HG03097 (cell line): ENCODE measurements at regions not wholly inside any gene's neighbourhood (a gene's known extent, or its start where the extent isn't known, plus 50 kb on each side); places are given as distances from the start of the nearest gene placed in this dataset.
"Not testable (repeated sequence)": the region's sequence is repeated elsewhere in the genome, so short reads cannot be mapped to it uniquely, and the experiment has no call there.

Experiments
- ATAC-seq: cut with Tn5 transposase; IDR thresholded peaks from one replicate; pipeline ENCODE4 v1.9.1; 2021; ENCODE audit not compliant: unreplicated experiment, low FRiP score

DNA sequence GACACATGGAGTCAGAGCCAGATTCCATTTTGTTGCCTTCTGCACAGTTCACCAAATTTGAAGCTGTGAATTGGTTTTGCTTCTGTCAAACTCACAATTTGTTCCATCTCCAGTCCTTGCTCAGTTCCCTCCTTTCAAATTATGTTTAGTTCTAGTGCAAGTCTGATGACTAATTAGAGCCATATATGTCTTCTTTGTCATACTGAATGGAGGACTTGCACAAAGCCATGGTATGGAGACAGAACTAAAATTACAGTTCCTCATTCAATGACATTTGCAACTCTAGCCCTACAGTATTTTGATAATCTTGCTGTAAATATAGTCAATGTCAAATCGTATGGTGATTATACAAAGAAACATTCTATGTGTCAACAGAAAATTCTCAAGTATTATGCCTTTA, 936.9 kb upstream of the CELF4 start:
- no peak for ATAC-seq

DNA sequence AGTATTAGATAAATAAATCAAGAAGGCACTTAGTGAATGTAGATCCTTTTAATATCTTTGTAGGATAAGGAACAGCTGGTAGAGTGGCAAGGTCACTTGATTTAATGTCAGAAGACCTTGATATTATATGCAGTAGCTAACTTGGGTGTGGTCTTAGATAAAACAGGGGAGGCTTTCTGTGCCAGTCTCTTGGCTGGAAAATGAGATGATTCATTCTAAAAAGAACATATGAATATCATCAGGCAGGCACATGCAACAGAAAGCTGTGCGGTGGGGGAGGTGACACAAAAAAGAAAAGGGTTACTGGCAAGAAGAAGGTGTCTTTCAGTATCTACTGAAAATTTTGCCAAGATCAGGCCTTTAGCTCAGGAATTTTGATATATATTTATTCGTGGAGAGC, 931.7 kb upstream of the CELF4 start:
- no peak for ATAC-seq

DNA sequence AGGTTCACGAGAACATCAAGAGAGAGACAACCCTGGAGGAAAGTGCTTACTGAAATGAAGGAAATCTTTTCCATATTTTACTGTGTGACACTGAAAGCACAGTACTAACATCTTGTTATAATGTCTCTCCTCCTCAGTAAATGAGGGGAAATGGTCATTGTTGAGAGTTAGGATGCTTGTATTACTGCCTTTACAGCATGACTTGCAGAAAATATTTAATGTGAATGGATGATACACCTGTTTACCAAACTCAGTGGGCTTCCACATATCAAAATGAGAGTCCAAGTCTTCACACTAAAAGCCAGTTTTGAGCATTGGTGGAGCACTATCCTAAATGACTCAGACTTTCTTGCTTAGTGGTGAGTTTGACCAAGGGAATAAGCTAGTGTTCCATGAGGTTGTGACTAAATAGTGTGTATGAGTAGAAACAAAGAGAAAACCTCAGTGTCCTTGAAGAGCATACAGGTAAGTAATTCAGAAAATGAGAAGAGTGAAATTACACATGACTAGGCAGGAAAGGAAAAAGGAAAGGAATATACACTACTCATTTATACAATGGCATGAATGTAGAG, 930.7 kb upstream of the CELF4 start:
- no peak for ATAC-seq

DNA sequence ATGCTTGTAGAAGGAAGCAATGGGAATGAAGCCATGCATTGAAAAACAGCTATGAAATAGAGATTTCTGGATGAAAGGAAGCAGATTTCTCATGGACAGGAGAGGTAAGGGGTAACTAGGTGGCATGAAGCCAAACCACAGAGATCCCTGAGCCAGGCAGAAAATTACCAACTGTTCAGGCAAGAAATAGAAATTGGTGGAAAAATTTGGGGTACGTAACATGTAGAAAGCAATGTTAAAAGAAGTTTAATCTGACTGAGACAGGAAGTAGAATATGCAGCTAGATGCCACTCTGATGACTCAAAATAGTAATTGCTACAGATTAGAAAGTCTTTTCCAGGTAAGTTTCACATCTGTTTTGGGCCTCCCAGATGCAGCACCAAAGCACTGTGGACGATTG, 928.5 kb upstream of the CELF4 start:
- ATAC-seq: no peak

DNA sequence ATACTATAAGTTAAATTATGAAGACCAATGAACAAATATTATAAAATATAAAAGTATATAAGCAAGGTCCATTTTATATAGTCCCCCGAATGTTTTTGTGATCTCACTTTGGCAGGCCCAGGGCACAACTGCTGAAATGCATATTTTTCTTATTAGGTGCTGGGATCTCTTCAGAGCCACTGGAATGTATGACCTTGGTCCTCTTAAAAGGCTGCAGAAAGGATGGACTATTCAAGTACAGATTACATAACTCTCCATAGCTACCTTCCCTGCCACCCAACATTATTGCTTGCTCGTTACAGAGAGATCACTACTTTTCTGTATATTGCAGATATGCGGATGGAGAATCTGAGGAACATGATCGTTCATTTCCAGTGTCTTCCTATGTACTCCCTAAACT, 925.6 kb upstream of the CELF4 start:
- no peak for ATAC-seq

DNA sequence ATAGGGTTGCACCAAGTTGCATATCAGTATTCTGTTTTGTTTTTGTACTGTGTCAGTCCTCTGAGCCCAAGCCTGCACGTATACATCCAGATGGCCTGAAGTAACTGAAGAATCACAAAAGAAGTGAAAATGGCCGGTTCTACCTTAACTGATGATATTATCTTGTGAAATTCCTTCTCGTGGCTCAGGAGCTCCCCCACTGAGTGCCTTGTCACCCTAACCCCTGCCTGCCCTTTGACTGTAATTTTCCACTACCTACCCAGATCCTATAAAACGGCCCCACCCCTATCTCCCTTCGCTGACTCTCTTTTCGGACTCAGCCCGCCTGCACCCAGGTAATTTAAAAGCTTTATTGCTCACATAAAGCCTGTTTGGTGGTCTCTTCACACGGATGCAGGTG, 924.1 kb upstream of the CELF4 start:
- not testable (repeated sequence) for ATAC-seq

DNA sequence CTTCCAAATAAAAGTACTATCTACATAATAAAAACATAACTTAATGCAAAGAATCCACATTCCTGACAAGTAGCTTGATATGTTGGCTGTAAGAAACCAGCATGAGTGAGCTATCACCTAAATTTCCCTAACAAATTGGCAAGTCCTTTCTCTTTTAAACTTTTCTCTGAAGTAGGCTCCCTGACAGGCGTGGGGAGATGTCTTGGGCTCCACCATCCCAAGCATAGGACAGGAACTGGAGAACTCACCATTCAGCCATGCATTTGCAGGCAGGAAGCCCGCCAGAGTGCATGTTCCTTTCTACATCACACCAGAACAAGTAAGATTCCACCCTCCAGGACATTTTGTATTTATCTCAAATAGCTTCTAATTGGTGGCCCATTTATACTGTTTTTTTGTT, 921.9 kb upstream of the CELF4 start:
- no peak for ATAC-seq

DNA sequence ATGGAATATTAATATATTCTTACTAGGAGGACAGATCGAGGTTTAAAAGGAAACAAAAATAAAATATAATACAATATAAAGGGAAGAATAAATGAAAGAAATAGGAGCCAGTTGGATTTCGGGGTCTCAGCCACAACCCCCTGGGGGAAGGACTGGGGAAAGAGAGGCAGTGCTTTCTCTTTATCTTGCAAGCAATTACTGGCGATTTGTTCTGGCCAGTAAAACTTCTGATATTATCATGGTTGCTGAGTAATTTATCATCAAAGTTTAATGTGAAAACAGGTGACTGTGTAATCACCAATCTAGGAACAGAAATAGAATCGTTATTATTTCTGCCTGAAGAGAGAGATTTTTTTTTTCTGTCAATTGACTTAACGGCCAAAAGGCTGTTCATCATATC, 917.7 kb upstream of the CELF4 start:
- no peak for ATAC-seq

DNA sequence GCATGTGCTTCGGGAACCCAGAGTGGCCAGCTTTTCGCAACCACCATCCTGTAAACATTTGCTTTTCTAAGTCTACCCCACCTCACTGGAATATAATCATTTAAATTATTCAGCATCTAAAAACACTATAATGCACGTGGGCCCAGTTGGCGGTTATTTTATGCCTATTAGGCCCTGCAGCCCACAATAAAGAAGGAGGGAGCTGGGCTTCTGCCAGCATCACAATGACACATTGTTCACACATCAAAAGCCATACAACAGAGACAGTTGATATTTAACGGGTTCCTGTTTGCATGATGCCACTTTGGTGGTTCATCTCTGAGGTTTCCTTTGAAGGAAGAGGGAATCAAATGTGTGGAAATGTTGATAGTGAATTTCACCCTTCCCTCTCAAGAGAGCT, 916.0 kb upstream of the CELF4 start:
- no peak for ATAC-seq

DNA sequence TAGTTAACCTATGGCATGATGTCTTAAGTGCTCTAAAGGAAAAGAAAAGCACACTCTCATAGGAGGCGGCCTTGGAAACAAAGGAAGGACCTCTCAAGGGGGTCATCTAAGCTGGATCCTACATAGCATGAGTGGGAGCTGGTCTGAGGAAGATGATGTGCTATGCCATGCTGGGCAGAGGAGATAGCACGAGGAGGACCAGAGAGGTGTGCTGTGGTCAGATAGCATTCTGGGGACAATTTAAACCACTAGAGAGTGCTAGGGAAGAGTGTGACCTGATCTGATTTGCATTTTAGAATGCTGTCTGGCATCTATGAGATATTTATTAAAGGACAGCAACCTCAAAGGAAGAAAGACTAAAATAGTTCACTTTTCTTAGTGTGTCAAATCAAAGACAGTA, 910.1 kb upstream of the CELF4 start:
- ATAC-seq: no peak

DNA sequence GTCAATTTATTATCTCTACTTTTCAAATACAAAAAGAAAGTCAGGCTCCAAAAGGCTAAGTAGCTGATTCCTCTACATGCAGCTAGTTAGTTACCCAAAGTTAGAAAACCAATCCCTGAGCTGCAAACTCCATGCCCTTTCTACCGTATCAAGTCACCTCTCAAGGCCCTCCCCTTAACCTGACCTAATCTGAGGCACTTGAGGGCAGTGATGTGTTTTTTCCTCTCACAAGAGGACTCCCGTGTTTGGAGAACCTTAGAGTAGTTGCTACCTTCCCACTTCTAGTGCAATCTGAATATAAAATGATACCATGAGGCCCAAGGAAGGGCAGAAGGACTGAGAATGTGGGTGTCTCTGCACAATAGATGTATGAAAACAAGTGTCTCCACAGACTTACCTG, 907.9 kb upstream of the CELF4 start:
- ATAC-seq: no peak

DNA sequence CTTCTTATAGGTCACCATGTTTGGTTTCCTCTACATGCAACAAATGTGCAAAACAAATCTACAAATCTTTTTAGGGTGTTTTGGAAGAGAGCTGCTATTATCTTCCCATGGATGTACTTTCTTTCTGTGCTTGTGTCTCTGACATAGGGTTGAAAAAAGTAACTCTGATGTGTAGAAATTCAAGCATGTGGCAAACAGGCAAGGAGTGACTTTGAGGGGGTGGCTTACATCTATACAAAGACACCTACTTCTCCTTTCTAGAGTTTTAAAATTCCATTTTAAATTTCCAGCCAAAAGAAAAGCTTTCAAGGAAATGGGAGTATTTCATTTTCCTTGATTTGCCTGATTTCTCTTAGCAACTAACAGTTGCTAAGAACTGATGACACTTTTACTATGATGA, 904.8 kb upstream of the CELF4 start:
- ATAC-seq: no peak

DNA sequence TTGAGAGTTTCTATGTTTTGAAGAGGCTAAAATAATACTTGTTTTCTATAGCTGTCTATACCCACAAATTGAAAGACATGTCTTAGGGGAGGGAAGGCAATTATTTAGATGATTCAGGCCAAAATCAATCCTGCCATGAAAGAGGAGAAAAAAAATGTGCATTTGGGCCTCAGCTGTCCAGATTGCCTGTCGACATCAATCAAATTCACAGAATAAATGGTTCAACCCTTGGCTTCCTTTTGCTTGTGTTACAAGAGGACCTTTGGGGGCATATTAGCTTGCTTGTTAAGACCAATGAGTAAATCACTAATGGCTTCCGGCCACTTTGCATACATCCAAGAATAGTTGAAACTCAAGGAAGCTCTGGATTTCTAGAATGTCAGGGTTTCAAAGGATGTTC, 900.8 kb upstream of the CELF4 start:
- no peak for ATAC-seq

DNA sequence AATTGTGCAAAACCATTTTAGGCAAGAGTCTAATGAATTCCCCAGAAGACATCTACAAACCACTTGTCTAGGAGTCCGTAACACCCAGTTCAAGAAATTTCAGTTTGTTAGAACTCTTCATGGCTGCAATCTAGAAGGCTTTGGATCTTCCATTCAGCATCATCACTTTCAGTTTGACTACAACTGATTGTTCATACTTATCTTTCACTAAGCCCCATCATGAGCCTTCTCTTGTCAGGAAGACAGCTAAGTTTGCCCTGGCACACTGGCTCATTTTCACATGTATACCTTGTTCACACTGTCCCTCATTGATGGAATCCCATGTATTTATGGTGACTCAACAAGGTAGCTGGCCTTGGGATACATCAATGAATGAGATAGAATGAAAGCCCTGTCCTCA, 898.4 kb upstream of the CELF4 start:
- ATAC-seq: no peak

DNA sequence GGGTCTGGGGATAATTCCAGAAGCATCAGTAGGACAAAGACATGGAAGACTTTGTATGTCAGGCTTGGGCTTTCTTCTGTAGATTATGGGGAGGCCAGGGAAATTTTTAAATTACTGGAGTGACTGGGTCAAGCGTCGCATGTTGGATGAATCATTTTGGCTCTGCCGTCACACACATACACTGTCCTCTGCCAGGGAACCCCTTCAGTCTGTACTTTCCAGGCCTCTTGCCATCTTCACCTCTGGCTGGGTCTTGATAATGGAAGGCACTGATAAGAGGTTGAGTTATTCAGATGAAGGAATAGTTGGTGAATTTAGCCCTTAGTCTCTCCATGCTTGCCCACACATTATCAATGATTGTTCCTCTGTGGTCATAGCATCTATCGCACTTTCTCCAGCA, 895.1 kb upstream of the CELF4 start:
- no peak for ATAC-seq

DNA sequence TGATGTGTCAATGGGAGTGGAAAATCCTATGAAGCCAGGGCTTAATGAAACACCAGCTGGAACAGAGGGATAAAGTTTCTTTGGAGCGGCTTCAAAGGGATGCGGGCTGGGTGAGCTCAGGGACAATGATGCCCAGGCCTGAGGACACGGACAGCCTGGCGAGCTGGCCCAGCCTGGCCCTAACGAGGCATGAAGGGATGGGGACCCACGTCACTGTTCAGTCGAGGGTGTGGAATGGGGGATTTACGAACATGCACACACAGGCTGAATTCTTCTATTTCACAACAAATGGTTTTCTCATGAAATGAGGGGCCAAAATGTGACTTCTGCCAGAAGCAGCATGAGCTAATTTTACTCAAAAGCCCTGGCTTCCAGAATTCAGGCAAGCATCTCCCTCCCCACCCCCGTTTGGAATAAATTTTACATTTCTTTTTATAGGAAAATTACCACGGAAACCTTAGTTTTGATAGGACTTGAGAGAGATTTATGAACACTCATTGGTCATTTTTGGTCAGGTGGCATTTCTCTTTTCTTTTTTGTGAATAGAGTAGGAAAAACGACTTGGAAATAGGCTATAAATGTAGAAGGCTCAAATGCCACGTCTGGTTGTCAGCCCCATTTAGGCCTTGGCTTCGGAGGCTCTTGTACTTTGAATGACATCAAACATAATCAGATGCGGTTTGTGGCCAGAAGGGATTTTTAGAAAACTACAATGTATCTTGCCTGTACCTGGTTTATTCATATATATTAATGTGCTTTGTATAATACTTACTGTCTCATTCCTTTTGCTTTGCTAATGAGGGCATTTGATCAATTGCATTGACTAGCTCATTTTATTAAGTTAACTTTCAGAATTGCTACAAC, 893.8 kb upstream of the CELF4 start:
- ATAC-seq: no peak

DNA sequence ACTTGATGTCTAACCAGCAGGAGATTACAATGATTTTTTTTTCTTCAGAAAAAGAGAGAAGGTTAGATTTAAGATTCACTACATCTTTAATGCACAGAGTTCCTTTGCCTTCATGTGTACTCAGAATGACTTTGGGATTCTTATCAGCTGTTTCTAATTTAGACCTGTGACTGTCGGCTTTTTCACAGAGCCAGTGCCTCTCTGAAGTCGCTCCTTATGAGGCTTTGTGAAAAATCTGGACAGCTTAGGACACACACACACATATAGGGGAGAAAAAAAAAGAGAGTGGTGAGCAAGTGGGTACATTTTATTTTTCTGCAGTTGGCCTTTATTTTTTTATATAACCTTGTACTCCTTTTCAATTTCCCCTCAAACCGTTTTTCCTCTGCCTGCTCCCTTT, 893.1 kb upstream of the CELF4 start:
- no peak for ATAC-seq

DNA sequence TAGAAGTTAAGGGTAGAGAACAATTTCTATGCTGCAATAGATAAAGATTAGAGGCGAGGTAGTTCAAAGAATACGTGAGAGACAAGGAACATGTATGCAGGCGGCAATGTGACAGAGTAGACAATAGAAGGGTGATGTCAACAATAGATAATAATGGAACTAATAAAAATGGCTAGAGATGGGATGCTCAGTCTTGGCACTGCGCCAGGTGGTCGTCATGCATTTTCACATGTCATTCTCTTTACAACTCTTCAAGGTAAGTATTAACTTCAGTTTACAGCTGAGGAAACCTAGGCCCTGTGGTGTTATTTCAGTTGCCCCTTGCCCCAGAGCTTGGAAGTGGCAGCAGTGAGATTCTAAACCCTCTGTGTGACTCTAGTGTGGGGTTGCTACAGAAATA, 890.7 kb upstream of the CELF4 start:
- ATAC-seq: no peak

DNA sequence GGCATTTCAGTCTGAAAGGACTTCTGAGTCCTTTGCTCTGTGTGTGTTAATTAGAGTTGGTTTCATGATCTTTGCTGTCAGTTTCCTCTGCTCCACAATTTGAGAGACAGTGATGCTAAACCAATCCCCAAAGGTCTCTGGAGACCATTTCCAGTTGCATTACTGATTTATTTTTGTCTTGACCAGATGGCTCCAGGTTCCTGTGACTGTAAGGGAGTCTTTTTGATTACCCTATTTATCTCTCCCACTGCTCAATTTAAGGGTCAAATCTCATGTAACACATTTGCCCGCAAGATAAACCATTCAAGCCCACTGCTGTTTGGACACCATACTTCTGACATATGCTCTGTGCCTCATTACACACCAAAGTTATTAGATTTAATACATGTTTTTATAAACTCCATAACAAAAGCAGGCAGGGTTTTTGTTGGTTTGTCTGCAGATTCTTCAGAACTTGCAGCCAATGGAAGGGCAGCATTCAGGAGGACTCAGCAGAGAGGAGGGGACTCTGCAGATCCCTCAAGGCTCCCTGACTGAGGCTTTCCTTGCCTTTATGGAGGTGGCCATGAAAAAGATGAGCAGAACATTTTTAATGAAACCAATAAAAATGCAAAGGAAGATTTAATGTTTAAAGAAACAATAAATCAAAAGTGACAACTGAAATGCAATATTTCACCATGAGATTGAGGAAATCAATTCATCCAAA, 889.3 kb upstream of the CELF4 start:
- ATAC-seq: no peak

DNA sequence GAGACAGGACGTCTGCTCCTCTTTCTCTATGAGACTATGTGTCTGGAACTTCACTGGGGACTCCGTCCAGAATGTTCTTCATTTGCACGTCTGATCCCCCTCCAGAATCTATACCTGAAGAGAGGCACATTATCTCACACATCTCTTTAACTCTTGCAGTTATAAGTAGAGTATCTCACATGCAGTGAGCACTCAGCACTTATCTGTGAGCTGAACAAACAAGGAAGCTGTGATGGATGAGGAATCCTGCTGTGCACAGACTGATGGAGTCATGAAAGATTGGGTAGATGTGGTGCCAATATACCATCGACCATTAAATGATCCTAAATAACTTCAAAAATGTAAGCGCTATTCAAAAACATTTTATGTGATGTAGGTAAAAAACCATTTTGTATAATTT, 888.3 kb upstream of the CELF4 start:
- ATAC-seq: no peak

DNA sequence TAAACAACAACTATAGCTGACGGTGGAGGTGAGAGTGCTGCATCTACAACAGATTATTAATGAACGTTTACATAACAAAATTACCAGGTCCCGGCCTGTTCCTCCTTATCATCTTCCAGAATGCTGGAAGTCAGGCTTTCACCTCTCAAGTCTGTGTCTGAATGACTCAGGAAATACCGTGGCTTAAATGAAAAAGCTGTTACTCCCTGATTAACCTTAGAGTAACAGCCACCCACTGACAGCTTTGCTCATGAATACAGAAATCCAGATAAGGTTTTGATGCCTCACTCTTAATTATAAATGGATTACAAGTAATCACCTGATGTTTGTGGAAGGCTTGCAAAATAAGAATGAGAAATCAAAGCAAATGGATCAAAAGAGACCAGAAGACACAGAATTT, 885.3 kb upstream of the CELF4 start:
- no peak for ATAC-seq

DNA sequence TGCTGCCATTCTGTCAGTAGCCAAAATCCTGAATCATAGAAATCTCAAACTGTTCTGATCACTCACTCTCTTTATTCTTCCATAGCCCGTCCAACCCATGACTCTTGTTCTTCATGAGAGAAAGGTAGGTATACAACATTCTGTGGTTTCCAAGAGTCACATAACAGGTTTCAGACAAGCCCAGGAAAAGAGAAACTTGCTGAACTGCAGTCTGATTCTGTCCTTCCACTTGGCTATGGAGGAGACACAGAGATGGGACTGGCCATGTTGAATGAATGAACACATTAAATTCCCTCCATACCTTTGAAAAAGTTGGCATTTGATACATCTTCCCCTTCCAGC, 880.2 kb upstream of the CELF4 start:
- ATAC-seq: no peak
